SK-N-MC (cell line): ENCODE measurements at regions not wholly inside any gene's neighbourhood (a gene's known extent, or its start where the extent isn't known, plus 50 kb on each side); places are given as distances from the start of the nearest gene placed in this dataset.

Experiments
- EZH2 ChIP-seq: fragments of 200-600 bp; sonication (generic); IDR thresholded peaks from one replicate; pipeline ENCODE4 v1.6.1; 2017; ENCODE audit warnings: antibody characterized with exemption
- POLR2AphosphoS5 ChIP-seq: IDR thresholded peaks from 2 replicates; pipeline ENCODE4 v1.6.1; 2012; ENCODE audit warnings: mild to moderate bottlenecking, low read depth, low read length, borderline replicate concordance

- TF ChIP-seq EZH2 (no peak), POLR2AphosphoS5 (no peak)
Measured at GRCh38 chr7:84908196-84908793, 278.6 kb downstream of the SEMA3D start.
